ENCODE measurements at regions not wholly inside any gene's neighbourhood (a gene's known extent, or its start where the extent isn't known, plus 50 kb on each side); places are given as distances from the start of the nearest gene placed in this dataset.

- no peak overlapping the region for H3K27ac ChIP-seq
- H3K36me3 ChIP-seq, result no peaks in the 10 kb centered on the region
- H3K4me1 ChIP-seq (ENCODE audit: control insufficient read depth in 1 of 2, insufficient read depth in 1 of 2, low read depth in 1 of 2, low read length in 1 of 2), result peaks cover 0 to 5% of the 10 kb centered on the region in 2 experiments
- peaks cover 48% of the 10 kb centered on the region for H3K27me3 ChIP-seq
- H3K9me3 ChIP-seq, result no peaks in the 10 kb centered on the region
- H3K4me3 ChIP-seq (ENCODE audit: low read depth in 1 of 2, low read length in 1 of 2), result no peak overlapping the region
- TF ChIP-seq CTCF (IDR thresholded peaks at IDR 0.05), result no peak
These were observed 134.9 kb upstream of the ZNF236 start for GRCh38 chr18:76687304-76687962.

GRCh38 chr18:76686737-76687231, 135.6 kb upstream of the ZNF236 start:
- no peaks in the 10 kb centered on the region for H3K9me3 ChIP-seq
- H3K4me1 ChIP-seq (ENCODE audit: control insufficient read depth in 1 of 2, insufficient read depth in 1 of 2, low read depth in 1 of 2, low read length in 1 of 2), result peaks cover 0 to 5% of the 10 kb centered on the region in 2 experiments
- peak; percentile 33 for TF ChIP-seq CTCF (IDR thresholded peaks at IDR 0.05)
- no peaks in the 10 kb centered on the region for H3K36me3 ChIP-seq
- H3K4me3 ChIP-seq (ENCODE audit: low read depth in 1 of 2, low read length in 1 of 2), result no peak overlapping the region
- peaks cover 42% of the 10 kb centered on the region for H3K27me3 ChIP-seq
- no peak overlapping the region for H3K27ac ChIP-seq

GRCh38 chr18:76685860-76686259, 136.5 kb upstream of the ZNF236 start:
- TF ChIP-seq CTCF (IDR thresholded peaks at IDR 0.05), result no peak
- no peaks in the 10 kb centered on the region for H3K36me3 ChIP-seq
- H3K4me1 ChIP-seq (ENCODE audit: control insufficient read depth in 1 of 2, insufficient read depth in 1 of 2, low read depth in 1 of 2, low read length in 1 of 2), result peaks cover 0 to 5% of the 10 kb centered on the region in 2 experiments
- no peaks in the 10 kb centered on the region for H3K9me3 ChIP-seq
- H3K27ac ChIP-seq, result no peak overlapping the region
- peaks cover 34% of the 10 kb centered on the region for H3K27me3 ChIP-seq
- no peak overlapping the region for H3K4me3 ChIP-seq (ENCODE audit: low read depth in 1 of 2, low read length in 1 of 2)

- Histone ChIP-seq H3K27ac (no peak overlapping the region), H3K36me3 (no peaks in the 10 kb centered on the region), H3K9me3 (no peaks in the 10 kb centered on the region), H3K4me3 (ENCODE audit: low read depth in 1 of 2, low read length in 1 of 2) (no peak overlapping the region), H3K4me1 (ENCODE audit: control insufficient read depth in 1 of 2, insufficient read depth in 1 of 2, low read depth in 1 of 2, low read length in 1 of 2) (peaks cover 0 to 5% of the 10 kb centered on the region in 2 experiments), H3K27me3 (peaks cover 30% of the 10 kb centered on the region)
- TF ChIP-seq CTCF (IDR thresholded peaks at IDR 0.05), result no peak
These were observed 137.0 kb upstream of the ZNF236 start for GRCh38 chr18:76685402-76685801.

- Histone ChIP-seq H3K27me3 (peaks cover 18% of the 10 kb centered on the region), H3K4me1 (ENCODE audit: control insufficient read depth in 1 of 2, insufficient read depth in 1 of 2, low read depth in 1 of 2, low read length in 1 of 2) (peaks cover 0 to 5% of the 10 kb centered on the region in 2 experiments), H3K27ac (no peak overlapping the region), H3K4me3 (ENCODE audit: low read depth in 1 of 2, low read length in 1 of 2) (no peak overlapping the region), H3K9me3 (no peaks in the 10 kb centered on the region), H3K36me3 (no peaks in the 10 kb centered on the region)
- no peak for TF ChIP-seq CTCF (IDR thresholded peaks at IDR 0.05)
These were observed 138.1 kb upstream of the ZNF236 start for GRCh38 chr18:76684265-76684664.
